ENCODE measurements at regions not wholly inside any gene's neighbourhood (a gene's known extent, or its start where the extent isn't known, plus 50 kb on each side); places are given as distances from the start of the nearest gene placed in this dataset.
"Not testable (repeated sequence)": the region's sequence is repeated elsewhere in the genome, so short reads cannot be mapped to it uniquely, and the experiment has no call there.

GRCh38 chr14:43175896-43176295 is 1331.2 kb downstream of the FSCB start:
- no peak for DNase-seq

GRCh38 chr14:43172899-43173548 is 1334.1 kb downstream of the FSCB start:
- no peak for DNase-seq

GRCh38 chr14:43169722-43170121 is 1337.4 kb downstream of the FSCB start:
- no peak for DNase-seq

- DNase-seq = no peak
These were observed 1338.6 kb downstream of the FSCB start for GRCh38 chr14:43168371-43168925.

- no peak for DNase-seq
These were observed 1340.9 kb downstream of the FSCB start for GRCh38 chr14:43166163-43166562.

GRCh38 chr14:43165651-43166050 is 1341.4 kb downstream of the FSCB start:
- no peak for DNase-seq

- no peak for DNase-seq
These were observed 1345.6 kb downstream of the FSCB start for GRCh38 chr14:43161477-43161876.

GRCh38 chr14:43157661-43158060 is 1349.4 kb downstream of the FSCB start:
- DNase-seq = no peak

- DNase-seq = no peak
These were observed 1351.2 kb downstream of the FSCB start for GRCh38 chr14:43155924-43156323.

GRCh38 chr14:43155258-43155657 is 1351.8 kb downstream of the FSCB start:
- no peak for DNase-seq

GRCh38 chr14:43147485-43147884 is 1359.6 kb downstream of the FSCB start:
- no peak for DNase-seq

- no peak for DNase-seq
These were observed 1361.7 kb downstream of the FSCB start for GRCh38 chr14:43145361-43145760.

GRCh38 chr14:43143106-43143505 is 1364.0 kb downstream of the FSCB start:
- no peak for DNase-seq

- DNase-seq = no peak
These were observed 1365.4 kb downstream of the FSCB start for GRCh38 chr14:43141636-43142191.

- no peak for DNase-seq
These were observed 1366.6 kb downstream of the FSCB start for GRCh38 chr14:43140453-43140852.

- no peak for DNase-seq
These were observed 1371.1 kb downstream of the FSCB start for GRCh38 chr14:43135877-43136411.

- DNase-seq = no peak
These were observed 1374.6 kb downstream of the FSCB start for GRCh38 chr14:43132441-43132840.

- DNase-seq = not testable (repeated sequence)
These were observed 1378.7 kb downstream of the FSCB start for GRCh38 chr14:43128429-43128828.

- not testable (repeated sequence) for DNase-seq
These were observed 1379.2 kb downstream of the FSCB start for GRCh38 chr14:43127874-43128273.

- DNase-seq = no peak
These were observed 1383.5 kb downstream of the FSCB start for GRCh38 chr14:43123544-43123943.

GRCh38 chr14:43119672-43120071 is 1387.4 kb downstream of the FSCB start:
- no peak for DNase-seq

GRCh38 chr14:43116341-43116740 is 1390.7 kb downstream of the FSCB start:
- no peak for DNase-seq

GRCh38 chr14:43105305-43105704 is 1401.8 kb downstream of the FSCB start:
- DNase-seq = no peak

Measured in amygdala (tissue), 56 donors.